HT1080 (cell line): ENCODE measurements at regions not wholly inside any gene's neighbourhood (a gene's known extent, or its start where the extent isn't known, plus 50 kb on each side); places are given as distances from the start of the nearest gene placed in this dataset. TPM values are rescaled to one million over a fixed set of nuclear protein-coding genes. Genes with fewer than 3 reads are reported as not detected.

Source experiments
- small RNA-seq: library from RNA; depleted of rRNA; stranded (forward); fragments of <200 nt; gene quantifications from one replicate; pipeline ENCODE3, GENCODE V24; 2014

Small RNA genes in the stretch of these regions (small RNA-seq; reads per million reads assigned to genes)
- gene RN7SL776P, result not detected
